SK-N-SH (cell line): ENCODE measurements at regions not wholly inside any gene's neighbourhood (a gene's known extent, or its start where the extent isn't known, plus 50 kb on each side); places are given as distances from the start of the nearest gene placed in this dataset.

Experiments used
- FOXM1 ChIP-seq: IDR thresholded peaks from 2 replicates; pipeline ENCODE4 v1.4.0; 2012; ENCODE audit warnings: low read depth, mild to moderate bottlenecking
- RXRA ChIP-seq: IDR thresholded peaks from 2 replicates; pipeline ENCODE4 v1.4.0; 2012; ENCODE audit warnings: low read depth, mild to moderate bottlenecking, borderline replicate concordance
- TAF1 ChIP-seq: IDR thresholded peaks from 2 replicates; pipeline ENCODE4 v1.6.1; 2012; ENCODE audit warnings: low read depth, mild to moderate bottlenecking, low read length, moderate library complexity, borderline replicate concordance
- TF ChIP-seq, protein P1 (sequence below): IDR thresholded peaks from 2 replicates; pipeline ENCODE4 v1.4.0; 2012; ENCODE audit warnings: low read depth, borderline replicate concordance
- TF ChIP-seq, protein P2 (sequence below): fragments of 200-600 bp; sonication (generic); IDR thresholded peaks from 2 replicates; pipeline ENCODE4 v1.6.1; 2017; ENCODE audit warnings: antibody characterized with exemption, mild to moderate bottlenecking, moderate library complexity
- TF ChIP-seq, protein P3 (sequence below): IDR thresholded peaks from 2 replicates; pipeline ENCODE4 v1.4.0; 2012; ENCODE audit warnings: low read depth

DNA sequence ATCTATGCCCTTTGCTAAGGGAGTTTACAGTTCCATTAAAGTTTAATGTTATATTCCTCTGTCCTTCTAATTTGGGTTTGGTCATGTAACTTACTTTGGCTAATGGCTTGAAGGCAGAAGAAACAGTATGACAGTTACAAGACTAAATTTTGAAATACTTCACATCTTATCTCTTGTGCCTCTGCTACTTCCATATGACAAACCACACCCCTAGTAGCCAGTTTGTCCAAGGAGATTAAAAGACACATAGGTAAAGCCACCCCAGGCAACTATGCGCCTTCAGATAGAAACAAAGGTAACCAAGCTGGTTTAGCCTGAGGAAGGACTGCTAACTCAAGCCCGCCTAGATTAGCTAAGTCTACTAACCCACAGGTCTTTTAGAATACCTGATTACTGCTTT is 273.4 kb upstream of the MIR17HG start:
- TF ChIP-seq, protein P1, sequence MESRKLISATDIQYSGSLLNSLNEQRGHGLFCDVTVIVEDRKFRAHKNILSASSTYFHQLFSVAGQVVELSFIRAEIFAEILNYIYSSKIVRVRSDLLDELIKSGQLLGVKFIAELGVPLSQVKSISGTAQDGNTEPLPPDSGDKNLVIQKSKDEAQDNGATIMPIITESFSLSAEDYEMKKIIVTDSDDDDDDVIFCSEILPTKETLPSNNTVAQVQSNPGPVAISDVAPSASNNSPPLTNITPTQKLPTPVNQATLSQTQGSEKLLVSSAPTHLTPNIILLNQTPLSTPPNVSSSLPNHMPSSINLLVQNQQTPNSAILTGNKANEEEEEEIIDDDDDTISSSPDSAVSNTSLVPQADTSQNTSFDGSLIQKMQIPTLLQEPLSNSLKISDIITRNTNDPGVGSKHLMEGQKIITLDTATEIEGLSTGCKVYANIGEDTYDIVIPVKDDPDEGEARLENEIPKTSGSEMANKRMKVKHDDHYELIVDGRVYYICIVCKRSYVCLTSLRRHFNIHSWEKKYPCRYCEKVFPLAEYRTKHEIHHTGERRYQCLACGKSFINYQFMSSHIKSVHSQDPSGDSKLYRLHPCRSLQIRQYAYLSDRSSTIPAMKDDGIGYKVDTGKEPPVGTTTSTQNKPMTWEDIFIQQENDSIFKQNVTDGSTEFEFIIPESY, result no peak
- TF ChIP-seq, protein P2, sequence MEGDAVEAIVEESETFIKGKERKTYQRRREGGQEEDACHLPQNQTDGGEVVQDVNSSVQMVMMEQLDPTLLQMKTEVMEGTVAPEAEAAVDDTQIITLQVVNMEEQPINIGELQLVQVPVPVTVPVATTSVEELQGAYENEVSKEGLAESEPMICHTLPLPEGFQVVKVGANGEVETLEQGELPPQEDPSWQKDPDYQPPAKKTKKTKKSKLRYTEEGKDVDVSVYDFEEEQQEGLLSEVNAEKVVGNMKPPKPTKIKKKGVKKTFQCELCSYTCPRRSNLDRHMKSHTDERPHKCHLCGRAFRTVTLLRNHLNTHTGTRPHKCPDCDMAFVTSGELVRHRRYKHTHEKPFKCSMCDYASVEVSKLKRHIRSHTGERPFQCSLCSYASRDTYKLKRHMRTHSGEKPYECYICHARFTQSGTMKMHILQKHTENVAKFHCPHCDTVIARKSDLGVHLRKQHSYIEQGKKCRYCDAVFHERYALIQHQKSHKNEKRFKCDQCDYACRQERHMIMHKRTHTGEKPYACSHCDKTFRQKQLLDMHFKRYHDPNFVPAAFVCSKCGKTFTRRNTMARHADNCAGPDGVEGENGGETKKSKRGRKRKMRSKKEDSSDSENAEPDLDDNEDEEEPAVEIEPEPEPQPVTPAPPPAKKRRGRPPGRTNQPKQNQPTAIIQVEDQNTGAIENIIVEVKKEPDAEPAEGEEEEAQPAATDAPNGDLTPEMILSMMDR, result no peak
- TF ChIP-seq, protein P3, sequence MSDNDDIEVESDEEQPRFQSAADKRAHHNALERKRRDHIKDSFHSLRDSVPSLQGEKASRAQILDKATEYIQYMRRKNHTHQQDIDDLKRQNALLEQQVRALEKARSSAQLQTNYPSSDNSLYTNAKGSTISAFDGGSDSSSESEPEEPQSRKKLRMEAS, result no peak
- no peak for TF ChIP-seq RXRA
- no peak for TF ChIP-seq TAF1
- TF ChIP-seq FOXM1, result no peak
